Neural cell (in vitro differentiated cells): ENCODE measurements at regions not wholly inside any gene's neighbourhood (a gene's known extent, or its start where the extent isn't known, plus 50 kb on each side); places are given as distances from the start of the nearest gene placed in this dataset.

Experiments
- CTCF ChIP-seq: fragments of 450-650 bp; IDR thresholded peaks from 2 replicates; pipeline ENCODE4 v1.5.1; 2014; ENCODE audit warnings: antibody characterized with exemption, mild to moderate bottlenecking, moderate library complexity; ENCODE audit not compliant: poor library complexity, severe bottlenecking
- EZH2 ChIP-seq: fragments of 200-600, 300-800 bp; shearing (Covaris generic), sonication (generic); IDR thresholded peaks from 2 replicates; pipeline ENCODE4 v1.6.1; 2014; ENCODE audit warnings: antibody characterized with exemption, low read length, borderline replicate concordance, mild to moderate bottlenecking; ENCODE audit not compliant: insufficient read depth, poor library complexity, severe bottlenecking

GRCh38 chr14:43481864-43482263, 1025.2 kb downstream of the FSCB start:
- TF ChIP-seq CTCF (no peak), EZH2 (no peak)
